ENCODE measurements at regions not wholly inside any gene's neighbourhood (a gene's known extent, or its start where the extent isn't known, plus 50 kb on each side); places are given as distances from the start of the nearest gene placed in this dataset.

GRCh38 chr2:118290411-118291250, 202.4 kb downstream of the INSIG2 start:
- no peak for DNase-seq (ENCODE audit: low read depth, low spot score)
- in situ Hi-C loops (cut with HindIII; ENCODE audit: low pct_unique_long_range_greater_than_20kb, low sequenced_read_pairs), result no loop called here

- no peak for DNase-seq (ENCODE audit: low read depth, low spot score)
- in situ Hi-C loops (cut with HindIII; ENCODE audit: low pct_unique_long_range_greater_than_20kb, low sequenced_read_pairs), result no loop called here
Measured at GRCh38 chr2:118279005-118279404, 190.7 kb downstream of the INSIG2 start.

DNA sequence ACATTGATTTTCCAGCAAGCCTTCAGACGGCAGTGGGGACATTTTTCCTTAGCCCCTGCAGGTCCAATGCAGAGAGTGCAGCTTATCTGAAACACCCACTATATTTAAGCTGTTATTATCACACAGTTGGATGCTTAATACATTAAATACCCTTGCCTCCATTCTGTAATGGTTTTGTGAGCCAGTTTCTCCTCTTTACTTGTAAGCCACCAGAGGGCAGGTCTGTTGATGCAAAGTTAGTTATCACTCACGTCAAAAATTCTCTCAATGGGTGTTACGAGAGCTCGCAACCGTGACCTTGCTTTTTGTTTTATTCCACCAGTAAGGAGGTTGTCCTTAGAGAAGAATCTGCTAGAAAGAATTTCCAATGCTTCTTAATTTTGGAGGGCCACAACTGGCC, 189.8 kb downstream of the INSIG2 start:
- DNase-seq (ENCODE audit: low read depth, low spot score), result no peak
- in situ Hi-C loops (cut with HindIII; ENCODE audit: low pct_unique_long_range_greater_than_20kb, low sequenced_read_pairs), result no loop called here

GRCh38 chr2:118274841-118275510, 186.7 kb downstream of the INSIG2 start:
- in situ Hi-C loops (cut with HindIII; ENCODE audit: low pct_unique_long_range_greater_than_20kb, low sequenced_read_pairs), result no loop called here
- DNase-seq (ENCODE audit: low read depth, low spot score), result no peak

DNA sequence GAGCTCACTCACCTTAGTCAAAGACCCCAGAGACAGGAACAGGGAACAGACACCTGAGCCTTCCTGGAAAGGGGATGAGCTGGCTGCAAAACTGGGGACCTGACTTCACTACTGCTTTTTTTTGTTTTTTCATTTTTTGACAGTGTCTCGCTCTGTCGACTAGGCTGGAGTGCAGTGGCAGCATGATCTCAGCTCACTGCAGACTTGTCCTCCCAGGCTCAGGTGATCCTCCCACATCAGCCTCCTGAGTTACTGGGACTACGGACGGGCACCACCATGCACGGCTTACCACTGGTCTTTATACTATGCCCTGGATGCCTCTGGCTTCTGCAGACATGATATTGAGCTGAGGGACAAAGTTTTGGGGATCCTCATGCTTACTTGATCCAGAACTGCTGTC, 184.1 kb downstream of the INSIG2 start:
- no peak for DNase-seq (ENCODE audit: low read depth, low spot score)
- in situ Hi-C loops (cut with HindIII; ENCODE audit: low pct_unique_long_range_greater_than_20kb, low sequenced_read_pairs), result no loop called here

DNA sequence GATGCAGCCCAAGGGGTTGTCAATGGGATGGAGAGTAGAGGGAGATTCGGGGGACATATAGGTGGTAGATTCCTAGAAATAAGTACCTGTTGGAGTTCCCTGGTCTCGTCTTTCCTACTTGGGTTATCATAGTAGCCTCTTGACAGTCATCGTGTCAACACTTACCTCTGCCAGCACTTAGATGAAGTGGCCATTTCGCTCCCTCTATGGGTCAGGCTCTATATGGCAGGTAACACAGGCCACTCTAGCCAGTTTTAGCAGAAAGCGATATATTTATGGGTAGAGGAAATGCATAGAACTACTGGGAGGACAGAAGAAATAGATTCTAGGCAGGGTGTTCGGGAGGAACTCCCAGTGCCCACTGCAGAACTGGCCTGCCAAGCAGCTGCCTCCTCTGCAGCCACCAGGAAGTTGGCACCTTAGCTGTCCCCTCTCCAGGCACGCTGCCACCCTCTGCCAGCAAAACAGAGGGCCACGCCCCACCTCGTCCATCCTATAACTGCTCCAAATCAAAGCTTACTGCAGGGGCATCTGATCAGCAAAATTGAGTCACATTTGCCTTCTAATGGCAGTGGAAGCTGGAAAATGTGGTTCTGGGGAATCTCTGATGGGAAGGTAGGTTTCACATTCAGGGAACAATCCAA, 181.3 kb downstream of the INSIG2 start:
- in situ Hi-C loops (cut with HindIII; ENCODE audit: low pct_unique_long_range_greater_than_20kb, low sequenced_read_pairs), result no loop called here
- DNase-seq (ENCODE audit: low read depth, low spot score), result peak; percentile 32

- DNase-seq (ENCODE audit: low read depth, low spot score), result no peak
- in situ Hi-C loops (cut with HindIII; ENCODE audit: low pct_unique_long_range_greater_than_20kb, low sequenced_read_pairs), result no loop called here
Measured at GRCh38 chr2:118268268-118268667, 180.0 kb downstream of the INSIG2 start.

GRCh38 chr2:118265873-118266455, 177.7 kb downstream of the INSIG2 start:
- in situ Hi-C loops (cut with HindIII; ENCODE audit: low pct_unique_long_range_greater_than_20kb, low sequenced_read_pairs), result no loop called here
- DNase-seq (ENCODE audit: low read depth, low spot score), result no peak

DNA sequence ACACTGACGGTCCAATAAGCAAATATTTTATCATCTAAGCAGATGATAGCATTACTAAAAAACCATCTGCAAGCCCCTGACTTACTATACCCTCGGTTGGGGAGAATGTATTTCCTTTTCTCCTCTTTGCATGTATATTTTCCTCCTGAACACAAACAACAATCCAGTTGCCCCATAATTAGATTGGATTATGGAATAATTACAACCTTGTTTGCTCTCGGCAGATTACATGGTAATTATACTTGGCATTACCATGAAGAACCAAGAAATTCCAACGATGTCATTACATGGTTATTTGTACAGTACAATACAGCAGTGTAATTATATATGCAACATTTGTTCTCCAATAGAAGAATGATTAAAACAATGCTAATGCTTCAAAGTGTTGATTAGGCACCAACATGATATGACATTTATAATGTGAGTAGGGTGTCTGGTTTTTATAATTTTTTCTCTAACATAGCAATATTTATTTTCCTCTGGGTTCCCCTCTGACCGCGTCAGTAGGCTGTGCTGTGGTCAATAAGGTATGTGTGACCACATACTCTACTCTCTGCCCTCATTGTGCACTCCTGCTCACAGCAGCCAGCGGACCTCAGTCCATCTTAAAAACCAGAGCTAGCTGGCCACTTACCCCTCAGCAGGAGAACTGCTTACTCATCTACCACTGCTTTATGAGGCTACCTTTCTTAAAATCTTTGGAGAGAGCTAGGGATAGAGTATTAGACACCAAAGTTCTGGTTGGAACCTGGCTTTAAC, 176.1 kb downstream of the INSIG2 start:
- in situ Hi-C loops (cut with HindIII; ENCODE audit: low pct_unique_long_range_greater_than_20kb, low sequenced_read_pairs), result no loop called here
- DNase-seq (ENCODE audit: low read depth, low spot score), result no peak

GRCh38 chr2:118257696-118258095, 169.4 kb downstream of the INSIG2 start:
- DNase-seq (ENCODE audit: low read depth, low spot score), result no peak
- in situ Hi-C loops (cut with HindIII; ENCODE audit: low pct_unique_long_range_greater_than_20kb, low sequenced_read_pairs), result no loop called here

- DNase-seq (ENCODE audit: low read depth, low spot score), result no peak
- in situ Hi-C loops (cut with HindIII; ENCODE audit: low pct_unique_long_range_greater_than_20kb, low sequenced_read_pairs), result no loop called here
Measured at GRCh38 chr2:118255771-118256372, 167.6 kb downstream of the INSIG2 start.

- DNase-seq (ENCODE audit: low read depth, low spot score), result no peak
- in situ Hi-C loops (cut with HindIII; ENCODE audit: low pct_unique_long_range_greater_than_20kb, low sequenced_read_pairs), result no loop called here
Measured at GRCh38 chr2:118255301-118255700, 167.0 kb downstream of the INSIG2 start.

- in situ Hi-C loops (cut with HindIII; ENCODE audit: low pct_unique_long_range_greater_than_20kb, low sequenced_read_pairs), result no loop called here
- DNase-seq (ENCODE audit: low read depth, low spot score), result no peak
Measured at GRCh38 chr2:118254116-118254515, 165.8 kb downstream of the INSIG2 start.

DNA sequence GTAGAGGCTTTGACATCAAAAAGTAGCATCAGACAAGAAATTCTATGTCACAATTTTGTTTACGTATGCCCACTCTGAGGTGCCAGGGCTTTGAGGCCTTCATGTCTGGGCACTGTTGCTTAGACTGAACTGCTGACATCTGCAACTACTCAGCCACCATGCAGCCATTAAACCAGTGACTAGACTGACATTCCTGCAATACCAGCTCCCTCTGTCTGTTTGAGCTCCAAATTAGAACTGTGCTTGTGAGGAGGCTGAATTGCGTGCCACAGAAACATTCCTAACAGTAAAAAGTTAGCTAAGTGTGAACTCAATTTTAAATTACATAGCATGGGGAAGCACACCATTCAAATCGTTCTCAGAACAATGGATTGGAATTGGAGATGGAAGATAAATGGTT, 163.2 kb downstream of the INSIG2 start:
- in situ Hi-C loops (cut with HindIII; ENCODE audit: low pct_unique_long_range_greater_than_20kb, low sequenced_read_pairs), result no loop called here
- DNase-seq (ENCODE audit: low read depth, low spot score), result no peak

GRCh38 chr2:118250463-118250862, 162.2 kb downstream of the INSIG2 start:
- in situ Hi-C loops (cut with HindIII; ENCODE audit: low pct_unique_long_range_greater_than_20kb, low sequenced_read_pairs), result no loop called here
- DNase-seq (ENCODE audit: low read depth, low spot score), result no peak

- in situ Hi-C loops (cut with HindIII; ENCODE audit: low pct_unique_long_range_greater_than_20kb, low sequenced_read_pairs), result no loop called here
- peak; percentile 56 for DNase-seq (ENCODE audit: low read depth, low spot score)
Measured at GRCh38 chr2:118250001-118250400, 161.7 kb downstream of the INSIG2 start.

GRCh38 chr2:118249531-118249930, 161.3 kb downstream of the INSIG2 start:
- in situ Hi-C loops (cut with HindIII; ENCODE audit: low pct_unique_long_range_greater_than_20kb, low sequenced_read_pairs), result no loop called here
- no peak for DNase-seq (ENCODE audit: low read depth, low spot score)

Data from SK-MEL-5 (cell line).